ENCODE measurements at regions not wholly inside any gene's neighbourhood (a gene's known extent, or its start where the extent isn't known, plus 50 kb on each side); places are given as distances from the start of the nearest gene placed in this dataset.

- TF ChIP-seq CTCF (conservative IDR thresholded peaks at IDR 0.05; ENCODE audit: low read length) (no peak), EZH2phosphoT487 (IDR thresholded peaks at IDR 0.05; ENCODE audit: borderline replicate concordance, low read depth, low read length) (no peak)
Observed at GRCh38 chr13:103931331-103931845, 865.2 kb upstream of the SLC10A2 start.

All from OCI-LY7 (cell line).